Dedifferentiated amniotic fluid mesenchymal stem cell (primary cell): ENCODE measurements at regions not wholly inside any gene's neighbourhood (a gene's known extent, or its start where the extent isn't known, plus 50 kb on each side); places are given as distances from the start of the nearest gene placed in this dataset.

Experiments
- DNase-seq: peaks from one replicate; pipeline ENCODE4 v3.0.0-alpha.2; 2016; ENCODE audit errors: extremely low spot score

DNA sequence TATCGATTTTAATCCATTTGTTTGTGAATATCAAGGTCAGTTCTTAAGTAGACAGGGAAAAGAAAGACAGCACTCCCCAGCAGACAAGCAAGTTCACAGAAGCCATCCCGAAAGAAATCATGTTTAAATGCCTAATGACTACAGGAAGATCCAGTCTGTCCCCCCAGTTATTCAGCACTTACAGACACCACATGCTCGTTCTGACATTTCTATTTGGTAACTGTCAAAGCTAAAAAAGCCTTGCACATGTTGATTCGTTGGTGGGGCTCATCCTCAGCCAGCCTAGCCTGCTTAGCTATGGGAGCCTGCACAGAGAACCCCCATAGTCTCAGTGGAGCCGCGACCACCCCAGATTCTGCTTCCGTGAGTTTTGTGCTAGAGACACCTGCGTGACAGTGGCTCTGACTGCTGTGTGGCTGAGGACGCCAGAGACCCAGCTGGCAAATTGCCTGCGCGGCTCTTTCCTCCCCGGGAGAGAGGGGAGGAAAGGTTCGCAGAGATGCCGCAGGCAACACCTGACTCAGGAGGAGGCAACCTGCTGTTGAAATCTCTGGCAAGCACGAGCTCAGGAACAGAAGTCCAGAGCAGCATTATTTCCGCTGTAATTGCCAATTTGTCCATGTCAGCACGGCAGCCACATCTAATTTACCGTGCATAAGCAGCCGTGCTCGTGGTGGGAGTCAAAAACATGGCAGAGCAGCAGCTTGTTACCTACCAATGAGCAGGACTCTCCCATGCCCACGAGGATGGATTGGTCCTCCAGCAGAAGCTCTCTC, 194.2 kb downstream of the GPAM start:
- no peak for DNase-seq

DNA sequence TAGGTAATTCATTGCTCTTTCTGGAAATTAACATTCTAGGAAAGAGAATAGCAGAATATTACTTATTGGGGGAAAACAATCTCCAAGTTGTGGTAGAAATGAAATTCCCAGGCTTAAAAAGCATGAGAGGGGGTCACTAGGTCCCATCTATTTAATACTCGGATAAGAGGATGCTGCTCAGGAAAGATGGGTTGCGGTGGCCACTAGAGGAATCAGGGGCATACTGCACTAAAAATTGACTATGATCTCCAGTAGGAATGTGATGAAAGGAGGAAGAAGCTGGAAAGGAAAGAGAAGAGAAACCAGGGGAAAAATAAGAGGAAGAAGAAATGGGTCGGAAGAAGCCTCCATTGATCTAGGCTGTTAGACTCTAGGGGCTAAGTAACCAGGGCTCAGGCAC, 192.8 kb downstream of the GPAM start:
- DNase-seq = no peak

DNA sequence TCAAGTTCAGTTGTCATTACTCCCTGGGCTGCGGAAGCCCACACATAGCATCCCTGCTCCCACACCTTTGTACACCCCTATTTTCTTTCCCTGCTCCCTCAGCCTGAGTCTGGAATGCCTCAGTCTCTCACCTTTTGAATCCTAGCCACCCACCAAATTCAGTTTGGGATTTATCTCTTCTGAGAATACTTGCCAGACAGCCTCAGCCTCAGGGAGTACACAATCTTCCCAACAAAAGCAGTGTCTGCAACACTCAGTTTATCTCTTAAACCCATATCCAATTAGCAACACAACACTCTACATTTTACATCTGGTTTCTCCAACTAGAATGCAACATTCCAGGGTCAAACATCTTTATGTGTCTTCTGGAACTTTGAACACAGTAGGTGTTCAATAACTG, 190.2 kb downstream of the GPAM start:
- no peak for DNase-seq

DNA sequence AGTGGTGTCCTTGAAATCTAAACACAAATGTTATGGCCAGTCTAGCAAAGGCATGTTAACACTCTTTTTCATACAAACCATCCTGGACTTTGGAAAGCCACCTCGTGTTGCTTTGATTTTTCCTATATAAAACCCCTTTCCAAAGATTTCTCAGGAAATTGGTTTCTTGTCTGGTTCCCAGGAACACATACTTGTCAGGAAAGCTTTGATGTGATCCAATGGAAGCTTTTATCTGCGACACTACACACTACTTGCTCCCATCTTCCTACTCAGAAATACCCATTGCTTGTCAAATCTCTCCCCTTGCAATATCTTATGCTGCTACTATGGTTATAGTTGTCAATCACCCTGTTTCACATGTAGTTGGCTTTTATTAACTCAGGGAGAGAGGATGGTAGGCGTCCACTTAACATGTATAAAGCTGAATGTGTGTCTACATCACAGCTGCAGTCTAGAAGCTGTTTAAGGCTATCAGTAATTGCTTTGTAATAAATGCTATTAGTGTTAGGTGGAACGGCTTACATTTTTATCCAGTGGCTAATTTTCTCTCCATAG, 189.6 kb downstream of the GPAM start:
- DNase-seq = no peak

DNA sequence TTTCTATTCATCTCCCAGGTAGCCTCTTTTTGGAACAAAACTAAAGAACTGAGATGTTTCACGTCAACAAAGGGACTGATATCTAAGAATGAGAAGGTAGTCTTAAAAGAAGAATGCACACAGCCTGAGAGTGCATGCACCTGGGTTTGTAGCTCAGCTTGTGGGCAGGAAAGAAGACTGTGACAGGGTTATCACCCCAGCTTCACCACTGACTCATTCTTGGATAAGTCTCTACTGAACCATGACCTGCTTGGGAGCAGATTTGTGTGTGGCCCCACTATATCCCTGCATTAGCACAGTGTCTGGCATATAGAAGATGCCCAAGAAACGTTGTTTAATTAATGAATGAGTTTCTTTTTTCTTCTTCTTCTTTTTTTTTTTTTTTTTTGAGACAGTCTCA, 187.5 kb downstream of the GPAM start:
- no peak for DNase-seq

DNA sequence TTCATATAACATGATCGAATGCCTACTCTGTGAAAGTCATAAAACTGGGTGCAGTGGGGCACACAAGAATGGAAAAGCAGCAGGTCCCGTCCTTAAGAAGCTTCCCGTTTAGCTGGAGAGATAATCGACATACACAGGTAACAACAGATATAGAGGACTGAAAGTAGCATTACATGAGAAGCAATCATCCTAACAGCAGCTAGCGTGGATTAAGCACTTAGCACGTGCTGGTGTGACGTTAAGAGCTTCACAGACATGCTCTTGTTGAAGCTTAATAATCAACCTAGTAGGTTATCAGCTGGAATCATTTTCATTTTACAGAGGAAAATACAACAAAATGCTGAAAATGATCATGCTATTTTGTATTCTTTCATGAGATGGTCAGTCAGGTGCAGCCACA, 184.8 kb downstream of the GPAM start:
- DNase-seq = no peak

DNA sequence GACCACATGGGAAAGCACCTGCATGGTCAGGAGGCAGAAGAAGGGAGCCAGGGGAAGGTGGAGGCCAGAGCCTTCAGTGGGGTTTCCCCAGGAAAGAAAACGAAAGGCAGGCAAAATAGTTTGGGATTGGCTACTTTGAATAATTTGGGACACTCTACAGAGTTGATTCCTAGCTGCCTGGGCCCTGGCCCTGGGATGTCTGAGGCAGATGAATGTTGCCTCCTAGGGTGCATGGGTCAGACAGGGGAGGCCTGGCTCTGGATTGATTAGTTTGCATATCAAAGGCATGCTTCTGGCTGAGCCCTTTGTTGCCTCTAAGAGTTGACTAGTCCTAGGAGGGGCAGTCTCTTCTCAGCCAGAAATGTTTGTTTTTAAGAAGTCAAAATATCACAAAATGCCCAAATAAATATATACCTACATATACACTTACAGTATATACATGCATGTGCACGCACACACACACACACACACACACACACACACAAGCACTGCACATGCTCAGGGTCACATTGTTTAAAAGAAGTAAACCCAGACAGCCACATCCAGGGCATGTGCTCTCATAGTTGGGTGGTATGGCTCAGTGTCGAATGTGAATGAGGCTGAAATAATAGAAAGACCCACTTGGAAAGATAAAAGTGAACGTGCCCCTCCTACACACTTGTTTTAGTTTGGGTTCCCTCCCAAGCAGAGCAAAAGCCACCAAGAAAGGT, 184.2 kb downstream of the GPAM start:
- no peak for DNase-seq

DNA sequence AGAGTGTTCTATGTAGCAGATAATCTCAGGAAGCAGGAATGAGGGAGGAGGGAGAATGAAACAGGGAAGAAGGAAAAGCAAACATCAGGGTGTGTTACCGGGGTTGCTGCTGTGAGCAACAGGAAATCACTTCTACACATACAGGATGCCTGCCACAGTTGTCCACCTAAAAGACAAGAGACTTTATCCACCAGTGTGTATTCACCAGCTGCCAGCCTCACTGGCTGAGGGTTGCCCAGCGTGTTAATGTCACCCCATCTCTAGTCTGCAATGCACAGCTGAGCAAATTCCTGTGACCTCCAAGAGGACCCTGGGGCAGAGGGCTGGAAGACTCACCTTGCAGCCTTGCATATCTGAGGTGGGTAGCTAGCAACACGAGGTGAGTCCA, 183.7 kb downstream of the GPAM start:
- no peak for DNase-seq

DNA sequence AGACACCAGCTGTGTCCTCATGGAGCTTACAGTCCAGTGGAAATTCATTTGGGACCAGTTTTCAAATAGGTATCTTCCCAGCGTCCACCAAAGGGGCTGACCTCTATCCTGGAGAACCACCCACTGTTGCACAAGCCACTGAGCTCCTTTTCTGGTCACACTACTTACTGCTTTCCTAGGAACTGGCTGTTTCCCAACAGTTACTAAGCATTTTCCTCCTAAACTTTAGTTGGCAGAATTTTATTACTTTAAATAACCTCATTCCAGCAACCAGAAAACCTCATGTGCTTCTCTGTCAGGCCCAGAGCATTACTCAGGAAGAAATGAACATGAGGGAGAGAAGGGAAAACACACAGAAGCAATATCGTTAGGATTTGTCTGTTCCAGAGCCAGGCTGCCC, 183.1 kb downstream of the GPAM start:
- DNase-seq = no peak

DNA sequence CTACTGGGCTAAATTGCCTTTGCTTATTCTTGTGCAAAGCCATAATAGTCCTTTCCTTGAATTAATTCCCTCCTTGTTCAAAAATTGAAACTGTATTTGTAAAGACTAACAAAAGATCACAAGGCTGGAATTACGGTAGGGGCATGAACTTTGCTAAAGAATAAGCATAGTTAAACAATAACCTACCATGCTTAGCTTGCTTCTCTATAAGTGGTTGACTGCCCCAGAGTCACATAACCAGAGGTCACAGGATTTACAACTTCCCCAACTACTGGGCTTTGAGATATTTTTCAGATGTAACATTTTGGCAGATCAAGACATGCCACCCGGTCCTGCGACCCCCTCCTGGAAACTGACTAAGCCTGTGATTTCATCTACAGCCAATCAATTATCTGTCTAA, 181.4 kb downstream of the GPAM start:
- DNase-seq = no peak

DNA sequence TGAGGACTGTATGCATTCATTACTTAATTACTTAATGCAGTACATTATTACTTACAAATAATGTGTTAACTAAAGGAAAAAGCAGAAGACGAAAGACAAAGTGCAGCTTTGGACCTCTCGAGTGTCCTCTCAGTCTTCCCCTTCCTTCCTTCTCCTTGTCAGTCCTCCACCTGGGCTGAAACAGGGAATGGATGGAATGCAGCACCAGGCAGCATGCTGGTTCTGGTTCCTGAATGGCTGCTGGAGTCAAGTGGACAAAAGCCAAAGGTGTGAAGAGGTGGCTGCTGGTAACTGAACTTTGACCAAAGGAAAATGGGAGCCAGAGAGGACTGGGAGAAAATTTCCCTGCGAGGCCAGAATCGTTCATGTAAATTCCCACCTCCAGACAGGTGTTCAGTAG, 179.5 kb downstream of the GPAM start:
- DNase-seq = no peak

DNA sequence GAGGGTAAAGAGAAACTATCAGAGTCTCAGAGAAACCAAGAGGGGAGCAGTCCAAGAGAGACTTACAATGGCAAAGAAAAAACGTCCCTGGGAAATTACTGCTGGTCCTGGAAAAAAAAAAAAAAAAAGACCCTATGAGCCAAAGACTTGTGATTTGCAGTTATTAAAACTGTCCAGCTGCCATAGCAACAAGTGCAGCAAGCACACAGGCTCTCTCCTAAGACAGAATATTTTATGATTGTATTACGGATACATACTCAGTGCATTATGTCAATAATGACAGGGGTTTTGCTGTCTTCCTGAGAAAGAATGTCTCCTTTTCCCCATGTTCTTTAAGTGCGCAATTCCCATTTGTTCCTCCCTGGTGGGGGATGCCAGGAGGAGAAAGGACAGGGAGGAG, 178.5 kb downstream of the GPAM start:
- DNase-seq = no peak

DNA sequence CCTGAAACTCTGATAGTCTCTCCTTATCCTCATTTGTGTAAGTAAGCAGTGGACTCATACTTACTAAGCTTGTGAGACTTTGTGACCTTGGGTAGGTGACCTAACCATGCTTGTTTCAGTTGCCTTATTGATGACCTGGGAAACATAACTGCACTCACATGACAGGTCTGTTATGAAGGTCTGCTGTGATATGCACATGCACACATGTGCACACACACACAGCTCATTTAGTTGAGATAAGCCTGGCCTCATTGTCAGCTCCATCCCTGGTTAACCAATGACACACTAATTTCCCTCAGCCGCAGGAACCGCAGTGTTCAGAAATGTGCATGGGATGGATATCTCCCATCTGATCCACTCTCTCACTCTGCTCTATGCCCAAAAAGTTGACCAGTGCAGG, 177.2 kb downstream of the GPAM start:
- DNase-seq = no peak

DNA sequence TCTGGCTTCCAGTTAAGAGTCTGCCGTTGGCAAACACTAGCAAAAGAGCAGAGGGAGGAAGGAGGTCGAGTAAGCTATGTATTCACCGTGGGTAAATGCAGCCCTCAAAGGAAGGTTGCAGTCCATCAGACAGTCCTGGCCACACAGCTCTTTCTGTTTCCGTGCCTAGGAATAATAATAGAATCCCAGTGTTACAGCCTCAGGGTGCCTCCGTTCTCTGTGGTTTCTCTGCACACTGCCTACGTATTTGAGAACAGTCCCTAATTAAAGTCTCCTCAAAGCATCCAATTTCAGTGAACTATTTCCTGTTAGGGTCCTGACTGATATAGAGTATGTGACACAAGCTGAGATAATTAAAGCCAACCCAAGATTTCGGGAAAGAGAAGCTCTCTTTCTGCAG, 176.7 kb downstream of the GPAM start:
- DNase-seq = no peak

DNA sequence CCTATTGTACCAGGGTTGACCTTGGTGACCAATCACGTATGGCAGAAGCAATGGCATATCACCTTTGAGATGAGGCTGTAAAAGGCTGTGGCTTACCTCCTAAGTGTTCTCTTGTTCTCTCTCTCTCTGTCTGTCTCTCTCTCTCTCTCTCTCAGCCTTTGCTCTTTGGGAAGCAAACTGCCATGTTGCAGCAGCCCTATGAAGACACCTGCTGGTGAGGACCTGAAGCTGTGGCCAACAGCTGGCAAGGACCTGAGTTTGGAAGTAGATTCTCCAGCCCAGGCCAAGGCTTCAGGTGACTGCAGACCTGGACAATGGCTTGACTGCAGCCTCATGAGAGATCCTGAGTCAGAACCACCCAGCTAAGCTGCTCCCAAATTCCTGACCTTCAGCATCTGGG, 161.4 kb downstream of the GPAM start:
- DNase-seq = no peak

DNA sequence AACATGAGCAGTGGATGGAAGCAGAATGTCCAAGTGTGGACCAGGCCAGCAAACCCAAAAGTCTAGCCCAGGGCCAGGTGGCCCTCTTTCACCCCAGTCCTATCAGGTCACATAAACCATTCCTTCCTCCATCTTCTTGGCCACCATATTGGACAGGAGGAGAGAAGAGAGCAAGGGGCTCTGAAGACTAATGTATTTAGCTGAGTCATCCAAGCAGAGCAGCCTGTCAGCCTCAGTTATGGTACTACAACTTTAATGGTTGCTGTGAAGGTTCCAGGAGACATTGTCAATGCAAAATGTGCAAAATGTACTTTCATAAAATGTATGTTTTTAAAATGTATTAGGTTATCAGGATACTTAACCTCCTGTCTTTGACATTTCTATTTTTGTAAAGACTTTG, 159.5 kb downstream of the GPAM start:
- DNase-seq = no peak

DNA sequence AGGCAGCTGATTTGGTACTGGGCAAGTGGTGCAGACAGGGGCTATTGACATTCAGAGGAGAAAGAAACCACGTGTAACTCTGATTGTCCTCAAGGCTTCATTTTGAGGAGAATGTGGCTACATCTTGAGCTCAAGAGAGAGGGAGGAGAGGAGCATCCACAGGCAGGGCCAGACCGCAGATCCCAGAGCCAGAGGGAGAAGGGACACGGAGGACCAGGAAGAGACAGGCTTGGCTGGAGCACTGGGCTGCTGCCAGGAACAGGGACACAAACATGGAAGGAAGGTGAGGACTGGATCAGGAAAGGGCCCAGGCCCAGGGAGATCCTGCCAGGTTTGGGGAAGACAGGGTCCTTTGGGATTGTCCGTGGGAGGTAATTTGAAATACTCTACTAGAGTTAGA, 158.3 kb downstream of the GPAM start:
- no peak for DNase-seq

DNA sequence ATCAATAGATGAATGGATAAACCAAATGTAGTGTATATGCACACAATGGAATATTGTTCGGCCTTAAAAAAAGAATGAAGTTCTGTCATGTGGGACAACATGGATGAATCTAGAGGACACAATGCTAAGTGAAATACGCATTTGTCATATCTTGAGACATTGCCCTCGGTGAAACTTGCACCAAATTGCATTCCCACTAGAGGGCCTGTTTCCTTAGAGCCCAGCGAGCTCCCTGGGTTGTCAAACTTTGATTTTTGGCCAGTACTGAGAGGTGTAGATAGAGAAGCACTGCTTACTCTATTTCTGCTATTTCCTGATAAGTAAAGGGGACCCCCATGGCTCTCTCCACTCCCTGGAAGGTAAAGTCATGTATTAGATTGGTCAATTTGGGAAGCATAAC, 157.1 kb downstream of the GPAM start:
- DNase-seq = no peak

DNA sequence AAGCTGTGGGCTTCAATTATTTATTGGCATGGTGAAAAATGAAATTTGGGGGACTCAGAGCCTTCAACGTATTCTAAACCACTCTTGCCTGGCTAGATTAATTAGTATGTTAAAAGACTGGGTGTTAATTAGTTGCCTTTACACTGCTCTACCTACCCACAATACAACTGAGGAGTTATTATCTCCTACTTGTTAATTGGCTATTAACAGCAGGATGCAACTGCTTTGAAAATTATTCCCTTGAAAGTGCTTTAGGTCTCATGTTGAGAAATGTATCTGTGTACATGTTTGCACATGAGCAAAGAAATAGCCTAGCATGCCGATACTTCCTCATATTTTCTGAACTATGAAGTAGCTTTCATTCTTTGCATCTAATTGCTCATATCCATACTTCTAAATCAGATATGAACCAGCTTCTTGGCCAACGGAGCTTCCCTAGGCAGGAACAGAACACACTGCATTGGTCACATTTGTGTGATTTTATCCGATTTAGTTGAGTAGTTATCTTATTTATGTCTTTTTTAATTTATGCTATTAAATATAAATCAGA, 155.8 kb downstream of the GPAM start:
- no peak for DNase-seq

DNA sequence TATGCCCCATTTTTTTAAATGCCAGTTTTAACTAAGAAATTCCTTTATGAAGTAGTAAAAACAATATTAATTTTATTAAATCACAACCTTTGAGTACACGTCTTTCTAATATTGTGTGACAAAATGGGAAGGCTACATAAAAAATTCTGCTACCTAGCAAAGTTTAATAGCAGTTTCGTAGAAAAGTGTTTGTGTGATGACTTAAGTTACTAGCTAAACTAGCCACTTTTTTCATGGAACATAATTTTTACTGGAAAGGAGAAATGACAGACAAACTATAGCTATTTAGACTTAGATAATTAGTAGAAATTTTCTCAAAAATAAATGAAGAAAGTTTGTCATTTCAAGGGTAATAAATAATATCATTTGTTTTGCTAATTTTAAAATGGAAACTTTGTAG, 153.1 kb downstream of the GPAM start:
- DNase-seq = no peak

DNA sequence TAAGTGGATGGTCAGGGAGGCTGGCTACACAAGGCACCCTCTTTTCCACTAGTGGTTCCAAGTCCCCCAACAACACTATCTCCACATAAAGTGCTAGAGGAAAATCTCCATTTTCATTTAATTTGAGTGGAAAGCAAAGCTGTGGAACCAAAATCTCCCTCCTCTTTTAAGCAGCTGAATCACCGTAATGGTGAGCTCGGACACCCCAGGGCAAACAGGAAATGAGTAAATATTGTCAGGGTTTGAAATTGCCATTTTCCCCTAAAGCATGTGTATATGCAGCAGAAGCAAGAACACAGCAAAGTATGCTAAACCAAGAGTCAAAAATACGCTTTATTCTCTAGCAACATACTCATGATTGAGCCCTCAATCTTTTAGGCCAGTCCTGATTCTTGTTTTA, 143.7 kb downstream of the GPAM start:
- DNase-seq = no peak

DNA sequence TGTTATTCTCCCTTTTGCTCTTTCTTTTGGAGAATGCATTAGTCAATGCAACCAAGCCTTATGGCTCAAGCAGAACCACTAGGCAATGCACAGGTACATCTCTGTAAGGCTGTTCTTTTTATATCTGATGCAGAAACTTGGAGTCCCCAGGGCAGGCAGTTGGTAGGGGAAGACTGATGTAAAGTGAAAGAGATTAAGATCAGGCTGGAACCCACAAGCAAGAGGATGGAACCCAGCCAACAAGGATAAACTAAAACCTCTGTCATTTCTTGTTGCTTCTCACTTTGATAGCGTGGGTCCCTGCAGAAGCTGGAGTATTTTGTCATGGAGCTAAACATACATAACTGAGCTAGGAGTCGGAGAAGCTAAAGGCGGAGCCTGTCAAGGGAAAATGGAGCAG, 142.9 kb downstream of the GPAM start:
- no peak for DNase-seq

DNA sequence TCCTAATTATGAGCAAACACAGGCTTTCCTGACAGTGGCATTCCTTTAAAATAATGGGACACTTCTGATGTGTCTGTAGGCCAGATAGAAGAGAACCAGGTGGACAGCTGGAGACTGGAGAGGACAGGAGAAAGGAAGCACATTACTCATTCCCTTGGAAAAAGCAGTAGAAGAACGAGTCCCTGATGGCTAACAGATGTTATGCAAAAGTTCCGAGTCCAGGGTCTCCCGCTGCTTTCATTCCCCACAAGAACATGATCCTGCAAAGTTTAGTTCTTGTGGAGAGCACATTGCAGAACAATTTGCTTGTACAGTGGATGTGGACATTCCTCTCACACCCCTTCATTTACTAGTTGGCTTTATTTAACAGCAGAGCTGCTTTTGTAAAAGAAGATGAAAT, 137.6 kb downstream of the GPAM start:
- DNase-seq = no peak
